ENCODE measurements at regions not wholly inside any gene's neighbourhood (a gene's known extent, or its start where the extent isn't known, plus 50 kb on each side); places are given as distances from the start of the nearest gene placed in this dataset.

GRCh38 chr14:97920201-97920600, 1123.0 kb downstream of the VRK1 start:
- TF ChIP-seq, protein P1, sequence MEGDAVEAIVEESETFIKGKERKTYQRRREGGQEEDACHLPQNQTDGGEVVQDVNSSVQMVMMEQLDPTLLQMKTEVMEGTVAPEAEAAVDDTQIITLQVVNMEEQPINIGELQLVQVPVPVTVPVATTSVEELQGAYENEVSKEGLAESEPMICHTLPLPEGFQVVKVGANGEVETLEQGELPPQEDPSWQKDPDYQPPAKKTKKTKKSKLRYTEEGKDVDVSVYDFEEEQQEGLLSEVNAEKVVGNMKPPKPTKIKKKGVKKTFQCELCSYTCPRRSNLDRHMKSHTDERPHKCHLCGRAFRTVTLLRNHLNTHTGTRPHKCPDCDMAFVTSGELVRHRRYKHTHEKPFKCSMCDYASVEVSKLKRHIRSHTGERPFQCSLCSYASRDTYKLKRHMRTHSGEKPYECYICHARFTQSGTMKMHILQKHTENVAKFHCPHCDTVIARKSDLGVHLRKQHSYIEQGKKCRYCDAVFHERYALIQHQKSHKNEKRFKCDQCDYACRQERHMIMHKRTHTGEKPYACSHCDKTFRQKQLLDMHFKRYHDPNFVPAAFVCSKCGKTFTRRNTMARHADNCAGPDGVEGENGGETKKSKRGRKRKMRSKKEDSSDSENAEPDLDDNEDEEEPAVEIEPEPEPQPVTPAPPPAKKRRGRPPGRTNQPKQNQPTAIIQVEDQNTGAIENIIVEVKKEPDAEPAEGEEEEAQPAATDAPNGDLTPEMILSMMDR (IDR thresholded peaks at IDR 0.05): no peak
- Histone ChIP-seq H3K9me3 (no peaks in the 10 kb centered on the region), H3K36me3 (no peaks in the 10 kb centered on the region), H3K4me1 (no peaks in the 10 kb centered on the region), H3K4me3 (no peak overlapping the region), H3K27me3 (peaks cover 0 to 3% of the 10 kb centered on the region in 2 donors), H3K27ac (no peak overlapping the region)
- intact Hi-C loops (cut with DNase I; ENCODE audit: low total_unique reads): no loop called here
- no peak for DNase-seq

GRCh38 chr14:97921296-97921695, 1124.1 kb downstream of the VRK1 start:
- DNase-seq: no peak
- intact Hi-C loops (cut with DNase I; ENCODE audit: low total_unique reads): no loop called here
- H3K27ac ChIP-seq: no peak overlapping the region
- no peaks in the 10 kb centered on the region for H3K36me3 ChIP-seq
- H3K9me3 ChIP-seq: no peaks in the 10 kb centered on the region
- TF ChIP-seq, protein P1 (IDR thresholded peaks at IDR 0.05): no peak
- H3K4me1 ChIP-seq: no peaks in the 10 kb centered on the region
- H3K4me3 ChIP-seq: no peak overlapping the region
- peaks cover 0 to 3% of the 10 kb centered on the region in 2 donors for H3K27me3 ChIP-seq

DNA sequence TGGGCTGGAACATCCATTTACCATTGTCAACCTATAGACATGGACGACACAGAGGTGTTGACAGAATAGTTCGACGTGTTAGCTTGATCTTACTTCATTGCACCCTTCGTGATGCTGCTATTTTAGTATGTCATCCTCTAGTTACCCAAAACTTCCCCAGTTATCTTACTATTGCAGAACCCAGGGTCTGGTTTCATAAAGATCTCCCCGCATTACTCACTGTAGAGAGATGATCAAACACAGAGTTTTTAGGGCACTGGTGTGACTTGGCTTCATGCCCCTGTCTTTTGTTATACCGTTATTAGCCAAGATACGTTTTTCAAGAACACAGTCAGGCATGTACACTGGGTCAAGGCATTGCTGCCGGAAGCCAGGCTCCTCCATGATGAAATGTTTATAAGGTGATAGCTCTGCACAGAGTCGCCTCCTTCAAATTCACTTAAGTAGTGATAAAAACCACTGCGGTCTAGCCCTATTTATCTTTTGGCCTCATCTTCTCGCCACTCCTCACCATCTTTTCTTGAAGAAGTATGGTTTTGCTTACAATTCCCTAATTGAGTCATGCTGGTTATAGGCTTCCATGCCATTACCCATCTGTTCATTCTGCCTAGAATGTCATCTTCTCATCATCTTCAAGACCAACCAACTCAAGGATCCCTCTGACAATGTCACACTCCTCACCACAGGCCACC, 1127.9 kb downstream of the VRK1 start:
- H3K27ac ChIP-seq: no peak overlapping the region
- TF ChIP-seq, protein P1 (IDR thresholded peaks at IDR 0.05): no peak
- no peaks in the 10 kb centered on the region for H3K9me3 ChIP-seq
- H3K4me1 ChIP-seq: no peaks in the 10 kb centered on the region
- DNase-seq: no peak
- H3K27me3 ChIP-seq: peaks cover 0 to 3% of the 10 kb centered on the region in 2 donors
- no peaks in the 10 kb centered on the region for H3K36me3 ChIP-seq
- intact Hi-C loops (cut with DNase I; ENCODE audit: low total_unique reads): no loop called here
- no peak overlapping the region for H3K4me3 ChIP-seq

GRCh38 chr14:97930166-97930565, 1133.0 kb downstream of the VRK1 start:
- no peaks in the 10 kb centered on the region for H3K4me1 ChIP-seq
- DNase-seq: no peak
- TF ChIP-seq, protein P1 (IDR thresholded peaks at IDR 0.05): no peak
- H3K27ac ChIP-seq: no peak overlapping the region
- H3K9me3 ChIP-seq: no peaks in the 10 kb centered on the region
- intact Hi-C loops (cut with DNase I; ENCODE audit: low total_unique reads): no loop called here
- no peak overlapping the region for H3K4me3 ChIP-seq
- no peaks in the 10 kb centered on the region for H3K27me3 ChIP-seq
- H3K36me3 ChIP-seq: no peaks in the 10 kb centered on the region

GRCh38 chr14:97931273-97931672, 1134.1 kb downstream of the VRK1 start:
- Histone ChIP-seq H3K4me3 (no peak overlapping the region), H3K27ac (no peak overlapping the region), H3K4me1 (no peaks in the 10 kb centered on the region), H3K36me3 (no peaks in the 10 kb centered on the region), H3K9me3 (no peaks in the 10 kb centered on the region), H3K27me3 (no peaks in the 10 kb centered on the region)
- intact Hi-C loops (cut with DNase I; ENCODE audit: low total_unique reads): no loop called here
- DNase-seq: no peak
- TF ChIP-seq, protein P1 (IDR thresholded peaks at IDR 0.05): no peak

- no peak for DNase-seq
- TF ChIP-seq, protein P1 (IDR thresholded peaks at IDR 0.05): no peak
- no peaks in the 10 kb centered on the region for H3K27me3 ChIP-seq
- no peak overlapping the region for H3K27ac ChIP-seq
- intact Hi-C loops (cut with DNase I; ENCODE audit: low total_unique reads): no loop called here
- H3K4me1 ChIP-seq: no peaks in the 10 kb centered on the region
- no peaks in the 10 kb centered on the region for H3K9me3 ChIP-seq
- H3K4me3 ChIP-seq: no peak overlapping the region
- H3K36me3 ChIP-seq: no peaks in the 10 kb centered on the region
These were observed 1145.7 kb downstream of the VRK1 start for GRCh38 chr14:97942921-97943320.
